ENCODE measurements at regions not wholly inside any gene's neighbourhood (a gene's known extent, or its start where the extent isn't known, plus 50 kb on each side); places are given as distances from the start of the nearest gene placed in this dataset.
A peak's percentile ranks its signal among the peaks of the same experiment; 100 is the strongest.

DNA sequence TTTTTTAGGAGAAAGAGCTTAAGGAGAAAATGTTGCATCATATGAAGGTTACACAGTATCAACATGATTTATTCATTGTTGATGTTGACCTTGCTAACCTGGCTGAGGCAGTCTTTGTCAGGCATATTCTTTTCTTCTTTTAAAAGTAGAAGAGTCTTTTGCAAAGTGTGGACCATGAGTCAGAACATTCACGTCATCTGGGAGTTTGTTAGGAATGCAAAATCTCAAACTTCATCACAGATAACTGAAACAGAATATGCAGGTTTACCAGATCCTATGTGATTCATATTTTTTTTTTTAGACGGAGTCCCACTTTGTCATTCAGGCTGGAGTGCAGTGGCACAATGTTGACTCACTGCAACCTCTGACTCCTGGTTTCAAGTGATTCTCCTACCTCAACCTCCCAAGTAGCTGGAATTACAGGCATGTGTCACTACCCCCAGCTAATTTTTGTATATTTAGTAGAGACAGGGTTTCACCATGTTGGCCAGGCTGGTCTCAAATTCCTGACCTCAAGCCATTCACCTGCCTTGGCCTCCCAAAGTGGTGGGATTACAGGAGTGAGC lies 530.4 kb upstream of the BTBD3 start:
- TF ChIP-seq, protein P1, sequence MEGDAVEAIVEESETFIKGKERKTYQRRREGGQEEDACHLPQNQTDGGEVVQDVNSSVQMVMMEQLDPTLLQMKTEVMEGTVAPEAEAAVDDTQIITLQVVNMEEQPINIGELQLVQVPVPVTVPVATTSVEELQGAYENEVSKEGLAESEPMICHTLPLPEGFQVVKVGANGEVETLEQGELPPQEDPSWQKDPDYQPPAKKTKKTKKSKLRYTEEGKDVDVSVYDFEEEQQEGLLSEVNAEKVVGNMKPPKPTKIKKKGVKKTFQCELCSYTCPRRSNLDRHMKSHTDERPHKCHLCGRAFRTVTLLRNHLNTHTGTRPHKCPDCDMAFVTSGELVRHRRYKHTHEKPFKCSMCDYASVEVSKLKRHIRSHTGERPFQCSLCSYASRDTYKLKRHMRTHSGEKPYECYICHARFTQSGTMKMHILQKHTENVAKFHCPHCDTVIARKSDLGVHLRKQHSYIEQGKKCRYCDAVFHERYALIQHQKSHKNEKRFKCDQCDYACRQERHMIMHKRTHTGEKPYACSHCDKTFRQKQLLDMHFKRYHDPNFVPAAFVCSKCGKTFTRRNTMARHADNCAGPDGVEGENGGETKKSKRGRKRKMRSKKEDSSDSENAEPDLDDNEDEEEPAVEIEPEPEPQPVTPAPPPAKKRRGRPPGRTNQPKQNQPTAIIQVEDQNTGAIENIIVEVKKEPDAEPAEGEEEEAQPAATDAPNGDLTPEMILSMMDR (IDR thresholded peaks at IDR 0.05; ENCODE audit: control insufficient read depth, insufficient read depth, low read depth, low read length, missing control alignments), result no peak
- no peak overlapping the region for H3K4me3 ChIP-seq (ENCODE audit: control insufficient read depth, low read depth, low read length)
- peak; percentile 70 for DNase-seq (ENCODE audit: low read depth)

DNA sequence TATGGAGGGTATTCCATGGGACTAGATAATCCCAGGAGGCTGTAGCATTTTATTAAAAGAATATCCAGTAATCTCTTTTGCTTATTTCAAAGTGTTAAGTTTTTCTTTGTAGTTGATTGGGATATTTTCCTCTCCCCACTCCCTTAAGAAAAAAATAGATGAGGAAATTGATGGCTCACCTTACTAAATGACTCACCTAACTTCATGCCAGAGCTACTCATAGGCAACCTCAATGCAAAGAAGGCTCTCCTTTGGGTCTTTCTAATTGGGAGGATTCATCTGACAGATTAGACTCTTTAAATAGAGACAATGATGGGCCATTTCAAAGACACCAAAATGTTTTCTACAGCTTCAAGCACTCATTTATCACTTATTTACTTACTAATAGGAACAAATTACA lies 528.5 kb upstream of the BTBD3 start:
- DNase-seq (ENCODE audit: low read depth), result no peak
- H3K4me3 ChIP-seq (ENCODE audit: control insufficient read depth, low read depth, low read length), result no peak overlapping the region
- TF ChIP-seq, protein P1 (IDR thresholded peaks at IDR 0.05; ENCODE audit: control insufficient read depth, insufficient read depth, low read depth, low read length, missing control alignments), result no peak

DNA sequence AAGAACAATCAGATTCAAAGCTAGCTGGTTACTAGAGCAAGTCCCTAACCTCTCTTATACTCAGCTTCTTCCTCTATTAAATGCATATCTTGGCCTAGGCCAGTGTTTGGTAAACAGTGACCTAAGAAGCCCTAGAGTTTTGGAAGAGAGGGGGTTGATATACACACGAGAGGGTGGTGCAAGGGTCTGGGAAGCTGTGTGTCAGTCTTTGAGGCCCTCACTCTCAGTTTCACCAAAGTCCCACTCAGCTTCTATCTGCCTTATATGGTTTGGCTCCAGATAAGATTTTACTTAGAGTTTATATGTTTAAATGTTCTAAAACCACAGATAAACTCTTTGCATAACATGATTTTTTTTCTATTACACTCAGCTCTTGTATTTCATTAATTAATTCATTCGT lies 526.1 kb upstream of the BTBD3 start:
- DNase-seq (ENCODE audit: low read depth), result no peak
- no peak overlapping the region for H3K4me3 ChIP-seq (ENCODE audit: control insufficient read depth, low read depth, low read length)
- TF ChIP-seq, protein P1 (IDR thresholded peaks at IDR 0.05; ENCODE audit: control insufficient read depth, insufficient read depth, low read depth, low read length, missing control alignments), result no peak

DNA sequence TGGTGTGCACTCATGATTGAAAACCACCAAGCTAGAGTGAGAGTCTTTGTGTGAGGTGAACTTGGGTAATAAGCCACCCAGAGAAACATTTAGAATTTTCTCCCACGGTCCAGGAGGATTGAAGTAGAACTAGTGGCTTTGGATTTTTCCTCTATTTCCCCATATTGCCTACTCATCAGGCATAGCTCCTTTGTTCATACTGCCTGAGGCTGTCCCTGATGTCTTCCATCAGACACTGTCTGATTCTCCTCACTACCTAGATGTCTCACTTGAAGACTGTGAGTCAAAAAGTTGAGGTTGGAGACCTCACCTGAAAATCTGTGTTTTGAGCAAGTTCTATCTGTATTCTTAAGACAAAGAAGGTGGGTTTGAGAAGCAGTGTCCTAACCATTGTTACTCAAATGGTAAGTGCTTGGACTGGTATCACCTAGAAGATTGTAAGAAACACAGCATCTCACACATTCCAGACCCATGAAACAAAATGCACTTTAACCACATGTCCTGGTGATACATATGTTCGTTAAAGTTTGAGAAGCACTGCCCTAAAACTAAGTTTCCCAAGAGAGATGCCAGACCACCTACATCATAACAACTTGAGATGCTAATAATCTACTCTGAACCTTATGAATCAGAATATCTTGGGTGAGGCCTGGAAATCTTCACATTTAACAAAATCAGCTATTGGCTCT lies 523.4 kb upstream of the BTBD3 start:
- peak; percentile 91 for DNase-seq (ENCODE audit: low read depth)
- H3K4me3 ChIP-seq (ENCODE audit: control insufficient read depth, low read depth, low read length), result no peak overlapping the region
- TF ChIP-seq, protein P1 (IDR thresholded peaks at IDR 0.05; ENCODE audit: control insufficient read depth, insufficient read depth, low read depth, low read length, missing control alignments), result no peak

DNA sequence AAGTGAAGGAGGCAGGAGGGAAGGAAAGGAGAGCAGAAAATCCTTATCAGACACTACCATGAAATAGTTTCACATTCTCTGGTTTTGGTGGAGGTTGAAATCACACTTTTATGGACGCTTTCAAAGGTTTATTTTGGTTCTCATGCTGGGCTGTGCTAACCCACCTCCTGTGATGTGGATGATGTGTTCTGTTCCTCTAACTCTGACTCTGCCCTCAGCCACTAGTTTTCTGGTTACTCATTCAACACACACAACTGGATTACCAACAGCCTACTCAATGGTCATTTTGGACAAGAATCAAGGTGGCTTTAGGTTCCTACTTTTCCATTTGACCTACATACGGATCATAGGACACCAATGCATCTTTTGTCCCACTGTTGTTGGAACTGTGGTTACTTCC lies 522.1 kb upstream of the BTBD3 start:
- no peak overlapping the region for H3K4me3 ChIP-seq (ENCODE audit: control insufficient read depth, low read depth, low read length)
- no peak for DNase-seq (ENCODE audit: low read depth)
- TF ChIP-seq, protein P1 (IDR thresholded peaks at IDR 0.05; ENCODE audit: control insufficient read depth, insufficient read depth, low read depth, low read length, missing control alignments), result no peak

GRCh38 chr20:11401988-11402387 lies 515.7 kb upstream of the BTBD3 start:
- no peak for DNase-seq (ENCODE audit: low read depth)
- no peak overlapping the region for H3K4me3 ChIP-seq (ENCODE audit: control insufficient read depth, low read depth, low read length)
- TF ChIP-seq, protein P1 (IDR thresholded peaks at IDR 0.05; ENCODE audit: control insufficient read depth, insufficient read depth, low read depth, low read length, missing control alignments), result no peak

Measured in AG09309 (cell line).